ENCODE measurements at regions not wholly inside any gene's neighbourhood (a gene's known extent, or its start where the extent isn't known, plus 50 kb on each side); places are given as distances from the start of the nearest gene placed in this dataset.
"Not testable (repeated sequence)": the region's sequence is repeated elsewhere in the genome, so short reads cannot be mapped to it uniquely, and the experiment has no call there.

- no peak for DNase-seq
- TF ChIP-seq, protein P1, sequence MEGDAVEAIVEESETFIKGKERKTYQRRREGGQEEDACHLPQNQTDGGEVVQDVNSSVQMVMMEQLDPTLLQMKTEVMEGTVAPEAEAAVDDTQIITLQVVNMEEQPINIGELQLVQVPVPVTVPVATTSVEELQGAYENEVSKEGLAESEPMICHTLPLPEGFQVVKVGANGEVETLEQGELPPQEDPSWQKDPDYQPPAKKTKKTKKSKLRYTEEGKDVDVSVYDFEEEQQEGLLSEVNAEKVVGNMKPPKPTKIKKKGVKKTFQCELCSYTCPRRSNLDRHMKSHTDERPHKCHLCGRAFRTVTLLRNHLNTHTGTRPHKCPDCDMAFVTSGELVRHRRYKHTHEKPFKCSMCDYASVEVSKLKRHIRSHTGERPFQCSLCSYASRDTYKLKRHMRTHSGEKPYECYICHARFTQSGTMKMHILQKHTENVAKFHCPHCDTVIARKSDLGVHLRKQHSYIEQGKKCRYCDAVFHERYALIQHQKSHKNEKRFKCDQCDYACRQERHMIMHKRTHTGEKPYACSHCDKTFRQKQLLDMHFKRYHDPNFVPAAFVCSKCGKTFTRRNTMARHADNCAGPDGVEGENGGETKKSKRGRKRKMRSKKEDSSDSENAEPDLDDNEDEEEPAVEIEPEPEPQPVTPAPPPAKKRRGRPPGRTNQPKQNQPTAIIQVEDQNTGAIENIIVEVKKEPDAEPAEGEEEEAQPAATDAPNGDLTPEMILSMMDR (IDR thresholded peaks at IDR 0.05; ENCODE audit: low read depth, low read length): no peak
- H3K4me1 ChIP-seq: no peaks in the 10 kb centered on the region
- no peak overlapping the region for H3K4me3 ChIP-seq (ENCODE audit: low read depth, low read length)
- H3K9me3 ChIP-seq: no peaks in the 10 kb centered on the region
- H3K27me3 ChIP-seq: no peaks in the 10 kb centered on the region
- H3K36me3 ChIP-seq: no peaks in the 10 kb centered on the region
Measured at GRCh38 chr2:11877764-11878163, 131.3 kb downstream of the LPIN1 start.

DNA sequence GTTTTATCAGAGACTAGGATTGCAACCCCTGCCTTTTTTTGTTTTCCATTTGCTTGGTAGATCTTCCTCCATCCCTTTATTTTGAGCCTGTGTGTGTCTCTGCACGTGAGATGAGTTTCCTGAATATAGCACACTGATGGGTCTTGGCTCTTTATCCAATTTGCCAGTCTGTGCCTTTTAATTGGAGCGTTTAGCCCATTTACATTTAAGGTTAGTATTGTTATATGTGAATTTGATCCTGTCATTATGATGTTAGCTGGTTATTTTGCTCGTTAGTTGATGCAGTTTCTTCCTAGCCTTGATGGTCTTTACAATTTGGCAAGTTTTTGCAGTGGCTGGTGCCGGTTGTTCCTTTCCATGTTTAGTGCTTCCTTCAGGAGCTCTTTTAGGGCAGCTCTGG, 138.8 kb downstream of the LPIN1 start:
- not testable (repeated sequence) for H3K9me3 ChIP-seq, DNase-seq

DNA sequence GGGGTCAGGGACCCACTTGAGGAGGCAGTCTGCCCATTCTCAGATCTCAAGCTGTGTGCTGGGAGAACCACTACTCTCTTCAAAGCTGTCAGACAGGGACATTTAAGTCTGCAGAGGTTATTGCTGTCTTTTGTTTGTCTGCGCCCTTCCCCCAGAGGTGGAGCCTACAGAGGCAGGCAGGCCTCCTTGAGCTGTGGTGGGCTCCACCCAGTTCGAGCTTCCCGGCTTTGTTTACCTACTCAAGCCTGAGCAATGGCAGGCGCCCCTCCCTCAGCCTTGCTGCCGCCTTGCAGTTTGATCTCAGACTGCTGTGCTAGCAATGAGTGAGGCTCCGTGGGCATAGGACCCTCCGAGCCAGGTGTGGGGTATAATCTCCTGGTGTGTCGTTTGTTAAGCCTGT, 140.5 kb downstream of the LPIN1 start:
- H3K9me3 ChIP-seq, H3K4me1 ChIP-seq, DNase-seq: not testable (repeated sequence)

More for the DNA sequence above, 138.8 kb downstream of the LPIN1 start:
- not testable (repeated sequence) for H3K27me3 ChIP-seq; H3K4me1 ChIP-seq; H3K36me3 ChIP-seq; H3K4me3 ChIP-seq (ENCODE audit: low read depth, low read length)

GRCh38 chr2:11889101-11889850, 142.8 kb downstream of the LPIN1 start:
- Histone ChIP-seq H3K9me3 (no peaks in the 10 kb centered on the region), H3K27me3 (no peaks in the 10 kb centered on the region)
- TF ChIP-seq, protein P1 (IDR thresholded peaks at IDR 0.05; ENCODE audit: low read depth, low read length): no peak

More for the DNA sequence above, 140.5 kb downstream of the LPIN1 start:
- not testable (repeated sequence) for H3K4me3 ChIP-seq (ENCODE audit: low read depth, low read length); H3K36me3 ChIP-seq; H3K27me3 ChIP-seq

DNA sequence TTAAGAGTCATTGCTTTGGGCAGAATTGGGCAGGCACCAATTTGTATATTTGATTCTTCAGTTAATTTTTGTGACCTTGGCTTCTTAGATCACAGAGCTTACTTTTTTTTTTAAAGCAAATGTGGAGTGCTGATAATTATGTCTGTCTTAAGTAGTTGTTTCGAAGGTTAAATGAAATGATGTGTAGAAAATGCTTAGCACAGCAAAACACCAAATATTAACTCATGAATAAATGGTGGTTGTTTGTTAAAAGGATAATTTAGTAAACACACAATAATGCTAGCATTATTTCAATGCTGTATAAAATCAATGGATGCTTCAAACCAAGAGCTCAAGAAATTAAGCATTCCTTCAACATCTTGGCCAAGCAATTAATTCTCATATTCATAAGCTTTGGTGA, 143.4 kb downstream of the LPIN1 start:
- TF ChIP-seq, protein P1 (IDR thresholded peaks at IDR 0.05; ENCODE audit: low read depth, low read length): no peak
- Histone ChIP-seq H3K9me3 (no peaks in the 10 kb centered on the region), H3K27me3 (no peaks in the 10 kb centered on the region), H3K36me3 (no peaks in the 10 kb centered on the region), H3K4me3 (ENCODE audit: low read depth, low read length) (no peak overlapping the region), H3K4me1 (no peaks in the 10 kb centered on the region)
- no peak for DNase-seq

More at GRCh38 chr2:11889101-11889850, 142.8 kb downstream of the LPIN1 start:
- Histone ChIP-seq H3K36me3 (no peaks in the 10 kb centered on the region), H3K4me3 (ENCODE audit: low read depth, low read length) (no peak overlapping the region), H3K4me1 (no peaks in the 10 kb centered on the region)
- DNase-seq: no peak

- no peaks in the 10 kb centered on the region for H3K36me3 ChIP-seq
- no peaks in the 10 kb centered on the region for H3K9me3 ChIP-seq
- no peaks in the 10 kb centered on the region for H3K27me3 ChIP-seq
- no peak overlapping the region for H3K4me3 ChIP-seq (ENCODE audit: low read depth, low read length)
- TF ChIP-seq, protein P1 (IDR thresholded peaks at IDR 0.05; ENCODE audit: low read depth, low read length): no peak
- no peak for DNase-seq
- no peaks in the 10 kb centered on the region for H3K4me1 ChIP-seq
Measured at GRCh38 chr2:11891028-11891427, 144.6 kb downstream of the LPIN1 start.

GRCh38 chr2:11891671-11892440, 145.4 kb downstream of the LPIN1 start:
- Histone ChIP-seq H3K27me3 (no peaks in the 10 kb centered on the region), H3K4me3 (ENCODE audit: low read depth, low read length) (no peak overlapping the region), H3K36me3 (no peaks in the 10 kb centered on the region), H3K9me3 (no peaks in the 10 kb centered on the region), H3K4me1 (no peaks in the 10 kb centered on the region)
- TF ChIP-seq, protein P1 (IDR thresholded peaks at IDR 0.05; ENCODE audit: low read depth, low read length): no peak
- DNase-seq: no peak

Measured in BE2C (cell line).